ENCODE measurements at regions not wholly inside any gene's neighbourhood (a gene's known extent, or its start where the extent isn't known, plus 50 kb on each side); places are given as distances from the start of the nearest gene placed in this dataset.

GRCh38 chr2:17303521-17303920 lies 214.7 kb downstream of the RAD51AP2 start:
- no peak for DNase-seq (ENCODE audit: low spot score)

GRCh38 chr2:17303054-17303453 lies 215.2 kb downstream of the RAD51AP2 start:
- DNase-seq (ENCODE audit: low spot score), result no peak

DNA sequence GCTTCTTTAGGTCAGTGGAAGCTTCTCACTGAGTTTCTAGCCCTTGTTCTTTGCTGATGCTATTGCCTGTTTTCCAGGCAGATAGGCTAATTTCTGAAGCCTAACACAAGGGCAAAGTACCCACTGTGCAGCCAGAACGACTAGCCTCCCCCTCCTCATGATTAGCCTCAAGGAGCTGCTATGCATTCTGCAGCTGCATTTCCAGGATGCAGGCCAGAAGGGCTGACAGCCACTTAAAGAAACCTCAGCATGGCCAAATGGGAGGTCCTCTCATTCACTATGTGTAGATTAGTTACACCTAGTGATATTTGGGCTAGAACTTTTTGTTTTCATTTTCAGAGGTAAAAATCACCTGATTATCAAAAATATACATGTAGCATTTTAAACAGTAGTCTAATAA lies 216.0 kb downstream of the RAD51AP2 start:
- DNase-seq (ENCODE audit: low spot score), result no peak

GRCh38 chr2:17301437-17301836 lies 216.8 kb downstream of the RAD51AP2 start:
- DNase-seq (ENCODE audit: low spot score), result no peak

GRCh38 chr2:17299891-17300540 lies 218.2 kb downstream of the RAD51AP2 start:
- DNase-seq (ENCODE audit: low spot score), result no peak

- no peak for DNase-seq (ENCODE audit: low spot score)
These were observed 219.8 kb downstream of the RAD51AP2 start for GRCh38 chr2:17298453-17298852.

DNA sequence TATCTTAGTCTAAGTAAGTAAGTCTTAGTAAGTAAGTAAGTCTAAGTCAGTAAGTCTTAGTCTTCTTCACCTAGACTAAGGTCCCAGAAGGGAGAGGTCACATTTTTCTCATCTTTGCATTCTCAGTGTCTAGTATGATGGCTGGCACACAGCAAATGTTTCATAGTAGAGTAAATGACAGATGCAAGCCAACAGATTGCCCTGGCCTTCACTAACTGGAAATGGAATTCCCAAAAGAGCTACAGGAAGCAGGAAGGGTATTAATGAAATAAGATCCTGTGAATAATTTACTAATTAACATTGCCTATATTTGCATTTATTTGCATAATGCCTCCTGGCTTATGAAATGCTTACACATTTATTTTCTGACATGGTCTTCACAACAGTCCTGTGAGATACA lies 221.6 kb downstream of the RAD51AP2 start:
- no peak for DNase-seq (ENCODE audit: low spot score)

DNA sequence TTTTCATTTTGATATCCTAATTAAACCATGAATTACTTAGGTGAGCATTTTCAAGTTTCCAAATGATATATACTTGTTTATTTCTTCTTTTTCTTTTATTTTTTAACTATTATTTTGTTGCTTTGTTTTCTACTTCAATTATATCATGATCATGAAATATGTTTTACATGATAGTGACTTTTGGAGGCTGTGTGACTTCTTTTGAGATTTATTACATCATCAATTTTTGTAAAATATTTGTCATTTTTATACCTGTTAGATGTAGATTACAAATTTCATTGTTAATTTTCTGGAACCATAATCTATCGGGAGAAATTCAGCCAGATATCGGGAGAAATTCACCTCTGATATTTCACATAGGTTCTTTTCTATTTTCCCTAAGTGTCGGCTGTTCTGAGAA lies 228.6 kb downstream of the RAD51AP2 start:
- DNase-seq (ENCODE audit: low spot score), result no peak

GRCh38 chr2:17287183-17287582 lies 231.1 kb downstream of the RAD51AP2 start:
- DNase-seq (ENCODE audit: low spot score), result no peak

GRCh38 chr2:17282826-17283225 lies 235.4 kb downstream of the RAD51AP2 start:
- no peak for DNase-seq (ENCODE audit: low spot score)

GRCh38 chr2:17282245-17282644 lies 236.0 kb downstream of the RAD51AP2 start:
- no peak for DNase-seq (ENCODE audit: low spot score)

DNA sequence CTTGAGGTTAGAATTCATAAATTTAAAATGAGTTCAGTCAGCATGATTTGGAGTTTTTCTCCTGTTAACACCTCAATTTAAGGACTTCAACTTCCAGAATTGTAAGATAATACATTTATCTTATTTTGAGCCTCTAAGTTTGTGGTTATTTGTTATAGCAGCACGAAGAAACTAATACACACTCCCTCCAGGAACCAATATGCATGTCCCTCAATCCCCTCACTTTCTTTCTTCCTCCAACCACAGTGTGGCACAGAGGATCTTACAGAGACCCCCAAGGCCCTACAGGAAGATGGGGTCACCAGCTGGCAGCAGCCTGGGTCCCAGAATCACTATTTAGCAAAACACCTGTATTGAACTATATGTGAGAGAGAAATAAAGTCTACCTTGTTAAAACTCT lies 242.0 kb downstream of the RAD51AP2 start:
- no peak for DNase-seq (ENCODE audit: low spot score)

DNA sequence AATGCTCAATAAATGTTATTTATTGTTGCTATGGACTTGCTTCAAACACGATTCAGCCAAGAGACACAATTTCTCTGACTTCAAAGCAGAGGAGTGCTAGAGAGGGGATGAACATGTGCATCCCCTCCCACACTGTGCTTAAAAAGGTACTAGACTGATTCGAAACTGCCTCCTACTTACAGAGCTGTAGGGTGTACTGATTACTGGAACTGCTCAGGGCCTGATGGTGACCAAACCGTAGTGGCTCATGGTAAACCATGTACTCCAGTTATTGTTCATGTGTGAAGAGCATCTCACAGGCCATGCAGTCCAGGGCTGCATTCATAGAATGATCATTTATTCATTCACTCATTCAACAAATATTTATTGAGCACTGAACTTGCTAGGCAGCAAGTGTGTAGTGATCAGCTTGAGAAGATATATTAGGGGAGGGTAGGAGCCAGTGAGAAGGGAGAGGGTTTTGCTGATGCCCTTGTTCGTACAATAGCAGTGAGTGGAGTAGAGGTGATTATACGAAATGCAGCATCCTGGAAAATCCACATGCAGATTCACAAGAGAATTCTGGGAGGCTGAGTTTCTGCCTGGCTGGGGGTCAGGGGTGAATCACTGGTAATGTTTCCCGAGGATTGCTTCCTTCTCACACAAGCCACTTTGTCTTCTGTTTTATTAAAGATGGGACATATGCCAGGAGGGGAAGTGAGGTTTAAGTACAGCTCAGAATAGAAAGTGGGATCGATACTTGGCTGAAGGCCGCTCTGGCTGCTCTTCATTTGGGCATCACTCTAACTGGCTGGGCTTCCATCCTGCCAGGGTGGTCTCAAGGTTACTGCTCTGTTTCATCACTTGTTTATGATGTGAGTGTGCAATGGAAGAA lies 245.4 kb downstream of the RAD51AP2 start:
- no peak for DNase-seq (ENCODE audit: low spot score)

DNA sequence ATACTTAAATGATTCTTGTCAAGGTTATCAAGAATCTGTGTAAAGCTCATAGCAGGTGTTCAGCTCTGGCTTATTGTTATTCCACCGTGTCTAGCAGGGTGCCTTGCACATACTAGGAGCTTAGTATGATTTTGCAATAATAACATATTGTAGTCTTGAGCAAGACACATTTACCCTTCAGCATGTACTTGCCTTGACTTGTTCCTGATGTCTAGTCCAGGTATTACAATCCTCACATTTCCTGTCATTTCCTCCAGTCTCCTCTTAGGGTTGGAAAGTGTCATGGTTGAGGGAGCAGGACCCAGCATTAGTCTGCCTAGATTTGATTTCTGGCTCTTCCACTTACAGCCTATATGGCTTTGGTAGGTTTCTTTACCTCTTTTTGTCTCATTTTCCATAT lies 246.1 kb downstream of the RAD51AP2 start:
- DNase-seq (ENCODE audit: low spot score), result no peak

GRCh38 chr2:17271416-17271815 lies 246.8 kb downstream of the RAD51AP2 start:
- no peak for DNase-seq (ENCODE audit: low spot score)

DNA sequence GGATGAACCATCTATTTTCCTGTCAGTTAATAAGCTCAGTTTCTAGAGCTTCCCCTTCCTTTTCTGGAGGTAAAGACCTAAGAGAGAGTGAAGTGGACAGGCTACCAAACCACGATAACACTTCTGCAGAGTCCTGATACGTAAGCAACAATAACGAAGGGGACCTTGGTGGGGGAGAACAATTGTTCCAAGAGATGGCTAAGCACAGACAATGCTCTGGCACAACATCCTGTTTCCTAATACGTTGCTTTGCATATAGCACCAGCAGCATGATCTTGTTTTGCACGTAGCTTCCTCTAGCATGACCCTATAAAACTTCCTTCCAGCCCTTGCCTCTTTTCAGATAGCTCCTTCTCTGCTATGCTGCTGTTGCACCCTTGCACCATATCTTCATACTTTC lies 247.3 kb downstream of the RAD51AP2 start:
- no peak for DNase-seq (ENCODE audit: low spot score)

DNA sequence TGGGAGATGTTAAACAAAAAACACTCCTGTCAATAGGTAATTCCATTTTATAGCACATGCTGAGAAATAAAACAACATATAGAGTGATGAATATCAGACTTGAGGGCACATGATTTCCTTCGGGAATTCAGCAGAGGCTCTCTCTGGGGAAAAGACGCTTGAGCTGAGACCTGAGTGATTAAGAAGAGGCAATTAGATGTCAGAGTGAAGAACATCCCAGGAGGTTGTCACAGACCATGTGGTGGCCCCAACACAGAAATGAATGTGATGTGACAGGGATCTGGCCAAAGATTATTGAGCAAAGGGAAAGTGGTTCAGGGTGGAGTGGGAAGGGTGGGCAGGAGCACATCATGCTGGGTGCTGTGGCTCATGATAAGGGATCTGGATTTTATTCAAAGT lies 254.7 kb downstream of the RAD51AP2 start:
- DNase-seq (ENCODE audit: low spot score), result no peak

DNA sequence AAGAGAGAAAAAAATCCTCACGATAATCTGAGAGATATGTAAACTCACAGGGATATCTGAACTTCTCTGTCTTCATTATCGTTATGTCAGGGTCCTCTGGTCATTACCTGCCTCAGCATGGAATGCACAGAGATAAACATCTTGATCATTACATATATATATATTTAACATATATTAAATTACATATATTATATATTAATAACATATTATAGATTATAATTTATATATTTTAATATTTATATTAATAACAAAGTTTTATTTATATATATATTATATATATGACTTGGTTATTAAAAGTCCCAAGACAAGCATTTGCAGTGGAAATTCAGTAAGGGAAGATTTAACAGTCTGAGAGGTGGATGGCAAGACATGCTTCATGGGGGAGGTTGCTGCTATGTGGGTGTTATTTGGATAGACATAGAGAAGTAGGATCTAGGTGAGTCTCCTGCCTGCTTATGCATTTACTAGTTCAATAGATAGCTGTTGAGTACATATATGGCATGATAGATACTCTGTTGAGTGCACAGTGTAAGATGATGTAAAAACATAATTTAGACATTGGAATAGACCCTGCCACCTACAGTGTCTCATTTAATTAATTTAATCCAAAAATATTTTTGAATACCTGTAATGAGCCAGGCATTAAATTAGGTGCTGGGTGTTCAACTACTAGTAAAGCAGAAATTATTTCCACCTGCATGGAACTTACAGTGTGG lies 255.2 kb downstream of the RAD51AP2 start:
- DNase-seq (ENCODE audit: low spot score), result no peak

DNA sequence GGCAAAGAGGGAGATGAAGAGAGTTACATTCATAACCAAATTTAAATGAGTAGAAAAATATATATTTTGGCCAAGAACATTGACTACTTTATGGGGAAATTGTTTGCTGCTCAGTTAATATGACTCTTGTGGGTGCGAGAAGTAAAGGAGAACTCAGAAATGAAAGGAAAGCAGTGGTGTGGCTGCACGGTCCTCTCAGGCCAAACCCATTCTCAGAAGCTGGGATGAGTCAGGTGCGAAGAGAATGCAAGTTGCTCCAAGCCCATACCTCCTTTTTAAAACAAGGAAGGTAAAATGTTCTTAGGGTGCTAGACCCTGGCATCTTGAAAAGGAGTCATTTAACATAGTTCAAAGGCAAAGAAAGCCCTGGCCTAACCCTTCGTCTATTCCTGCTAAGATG lies 258.6 kb downstream of the RAD51AP2 start:
- no peak for DNase-seq (ENCODE audit: low spot score)

GRCh38 chr2:17258861-17259260 lies 259.4 kb downstream of the RAD51AP2 start:
- no peak for DNase-seq (ENCODE audit: low spot score)

GRCh38 chr2:17257189-17257909 lies 260.9 kb downstream of the RAD51AP2 start:
- no peak for DNase-seq (ENCODE audit: low spot score)

GRCh38 chr2:17255071-17255470 lies 263.2 kb downstream of the RAD51AP2 start:
- no peak for DNase-seq (ENCODE audit: low spot score)
